ENCODE measurements at regions not wholly inside any gene's neighbourhood (a gene's known extent, or its start where the extent isn't known, plus 50 kb on each side); places are given as distances from the start of the nearest gene placed in this dataset.

GRCh38 chr7:45390731-45391130 is 183.4 kb upstream of the ADCY1 start:
- intact Hi-C loops (cut with DNase I) = no loop called here
- no peak overlapping the region for H3K27ac ChIP-seq
- 90% methylated on average over 5 of the region's 5 CpGs for WGBS, 2 donors
- H3K9me3 ChIP-seq = no peaks in the 10 kb centered on the region
- H3K4me3 ChIP-seq (replicated peaks in 1 of 3) = no peak overlapping the region
- no peaks in the 10 kb centered on the region for H3K4me1 ChIP-seq
- no peaks in the 10 kb centered on the region for H3K27me3 ChIP-seq
- no peaks in the 10 kb centered on the region for H3K36me3 ChIP-seq
- TF ChIP-seq CTCF (IDR thresholded peaks at IDR 0.05) = no peak
- TF ChIP-seq POLR2A (IDR thresholded peaks at IDR 0.05) = no peak
- DNase-seq = no peak

GRCh38 chr7:45391618-45392451 is 182.3 kb upstream of the ADCY1 start:
- Histone ChIP-seq H3K27me3 (no peaks in the 10 kb centered on the region), H3K9me3 (no peaks in the 10 kb centered on the region), H3K4me3 (replicated peaks in 1 of 3) (no peak overlapping the region), H3K36me3 (no peaks in the 10 kb centered on the region), H3K4me1 (no peaks in the 10 kb centered on the region), H3K27ac (no peak overlapping the region)
- WGBS, 2 donors = 66 to 88% methylated on average over 28 to 32 of the region's 38 CpGs
- intact Hi-C loops (cut with DNase I) = no loop called here
- TF ChIP-seq POLR2A (IDR thresholded peaks at IDR 0.05) (no peak), CTCF (IDR thresholded peaks at IDR 0.05) (no peak)
- DNase-seq = no peak

- Histone ChIP-seq H3K4me3 (replicated peaks in 1 of 3) (no peak overlapping the region), H3K27me3 (no peaks in the 10 kb centered on the region), H3K4me1 (no peaks in the 10 kb centered on the region), H3K36me3 (no peaks in the 10 kb centered on the region), H3K27ac (no peak overlapping the region), H3K9me3 (no peaks in the 10 kb centered on the region)
- 66 to 79% methylated on average over 4 of the region's 4 CpGs for WGBS, 2 donors
- intact Hi-C loops (cut with DNase I) = no loop called here
- no peak for TF ChIP-seq POLR2A (IDR thresholded peaks at IDR 0.05)
- TF ChIP-seq CTCF (IDR thresholded peaks at IDR 0.05) = no peak
- DNase-seq = no peak
These were observed 180.0 kb upstream of the ADCY1 start for GRCh38 chr7:45394117-45394708.

GRCh38 chr7:45399069-45399468 is 175.1 kb upstream of the ADCY1 start:
- Histone ChIP-seq H3K27me3 (no peaks in the 10 kb centered on the region), H3K9me3 (no peaks in the 10 kb centered on the region), H3K27ac (no peak overlapping the region), H3K36me3 (no peaks in the 10 kb centered on the region), H3K4me3 (replicated peaks in 1 of 3) (no peak overlapping the region), H3K4me1 (no peaks in the 10 kb centered on the region)
- TF ChIP-seq POLR2A (IDR thresholded peaks at IDR 0.05) (no peak), CTCF (IDR thresholded peaks at IDR 0.05) (no peak)
- intact Hi-C loops (cut with DNase I) = no loop called here
- no peak for DNase-seq
- 93 to 95% methylated on average over 10 to 14 of the region's 15 CpGs for WGBS, 2 donors

- H3K4me3 ChIP-seq (replicated peaks in 1 of 3) = no peak overlapping the region
- TF ChIP-seq POLR2A (IDR thresholded peaks at IDR 0.05) (no peak), CTCF (IDR thresholded peaks at IDR 0.05) (no peak)
- no peaks in the 10 kb centered on the region for H3K27me3 ChIP-seq
- H3K4me1 ChIP-seq = no peaks in the 10 kb centered on the region
- no peak for DNase-seq
- intact Hi-C loops (cut with DNase I) = no loop called here
- no peaks in the 10 kb centered on the region for H3K36me3 ChIP-seq
- no peak overlapping the region for H3K27ac ChIP-seq
- H3K9me3 ChIP-seq = no peaks in the 10 kb centered on the region
- WGBS, 2 donors = 71 to 75% methylated on average over 3 to 7 of the region's 7 CpGs
These were observed 173.5 kb upstream of the ADCY1 start for GRCh38 chr7:45400680-45401079.
